GM23248 (cell line): ENCODE measurements at regions not wholly inside any gene's neighbourhood (a gene's known extent, or its start where the extent isn't known, plus 50 kb on each side); places are given as distances from the start of the nearest gene placed in this dataset.

Experiments used
- DNase-seq: peaks from one replicate; pipeline ENCODE4 v3.0.0-alpha.2; 2015
- H2AFZ ChIP-seq: fragments of 200-600 bp; sonication (generic); 2 replicates; pipeline ENCODE4 v1.6.1; 2016; ENCODE audit warnings: antibody characterized with exemption
- H3F3A ChIP-seq: fragments of 200-600 bp; sonication (generic); 2 replicates; pipeline ENCODE4 v1.6.1; 2016; ENCODE audit warnings: mild to moderate bottlenecking, antibody characterized with exemption, mixed run types; ENCODE audit not compliant: insufficient read depth
- H3K27ac ChIP-seq: fragments of 200-600 bp; sonication (generic); 2 replicates; pipeline ENCODE4 v1.5.1; 2016; ENCODE audit warnings: mild to moderate bottlenecking
- H3K27me3 ChIP-seq: fragments of 200-600 bp; sonication (generic); replicated peaks from 2 replicates; pipeline ENCODE4 v1.6.1; 2016; ENCODE audit warnings: mild to moderate bottlenecking; ENCODE audit not compliant: insufficient read depth
- H3K36me3 ChIP-seq: fragments of 200-600 bp; sonication (generic); 2 replicates; pipeline ENCODE4 v1.6.1; 2016; ENCODE audit warnings: low read depth, mild to moderate bottlenecking
- H3K4me1 ChIP-seq: fragments of 200-600 bp; sonication (generic); 2 replicates; pipeline ENCODE4 v1.6.1; 2016; ENCODE audit warnings: mild to moderate bottlenecking; ENCODE audit not compliant: insufficient read depth
- H3K4me2 ChIP-seq: fragments of 200-600 bp; sonication (generic); one replicate; pipeline ENCODE4 v1.6.1; 2016; ENCODE audit warnings: mild to moderate bottlenecking; ENCODE audit not compliant: unreplicated experiment
- H3K4me3 ChIP-seq: fragments of 200-600 bp; sonication (generic); 2 replicates; pipeline ENCODE4 v1.5.1; 2016; ENCODE audit warnings: mild to moderate bottlenecking
- H3K79me2 ChIP-seq: fragments of 200-600 bp; sonication (generic); 2 replicates; pipeline ENCODE4 v1.6.1; 2016; ENCODE audit warnings: mild to moderate bottlenecking; ENCODE audit not compliant: insufficient read depth
- H3K9ac ChIP-seq: fragments of 200-600 bp; sonication (generic); 2 replicates; pipeline ENCODE4 v1.6.1; 2016; ENCODE audit warnings: mild to moderate bottlenecking
- H3K9me2 ChIP-seq: fragments of 200-600 bp; sonication (generic); 2 replicates; pipeline ENCODE4 v1.6.1; 2016; ENCODE audit warnings: mixed run types, mild to moderate bottlenecking, moderate library complexity; ENCODE audit not compliant: insufficient read depth
- H3K9me3 ChIP-seq: fragments of 200-600 bp; sonication (generic); one replicate; pipeline ENCODE4 v1.6.1; 2017; ENCODE audit warnings: low read depth
- H4K20me1 ChIP-seq: fragments of 200-600 bp; sonication (generic); 2 replicates; pipeline ENCODE4 v1.6.0; 2016; ENCODE audit not compliant: insufficient read depth
- EZH2 ChIP-seq: fragments of 200-600 bp; sonication (generic); IDR thresholded peaks from 2 replicates; pipeline ENCODE4 v1.6.1; 2018; ENCODE audit warnings: antibody characterized with exemption, mild to moderate bottlenecking; ENCODE audit not compliant: insufficient read depth, poor library complexity, severe bottlenecking
- EZH2phosphoT487 ChIP-seq: fragments of 200-600 bp; sonication (generic); IDR thresholded peaks from 2 replicates; pipeline ENCODE4 v1.6.1; 2018; ENCODE audit warnings: antibody characterized with exemption, moderate library complexity, mild to moderate bottlenecking, low read depth; ENCODE audit not compliant: insufficient read depth
- WGBS, 2 experiments: methylation state at CpG; one replicate each; pipeline ENCODE4 v1.1.6; 2015 to 2017; ENCODE audit warnings: low lambda C conversion rate in 2 of 2, low coverage in 1 of 2; ENCODE audit errors: missing lambda C conversion rate in 2 of 2; 5-methylcytosine and 5-hydroxymethylcytosine counted together
- in situ Hi-C: fragments of 300-500 bp; cut with MboI; formaldehyde crosslinking; loops from 2 replicates; pipeline ENCODE4 v1.15.0; 2020

DNA sequence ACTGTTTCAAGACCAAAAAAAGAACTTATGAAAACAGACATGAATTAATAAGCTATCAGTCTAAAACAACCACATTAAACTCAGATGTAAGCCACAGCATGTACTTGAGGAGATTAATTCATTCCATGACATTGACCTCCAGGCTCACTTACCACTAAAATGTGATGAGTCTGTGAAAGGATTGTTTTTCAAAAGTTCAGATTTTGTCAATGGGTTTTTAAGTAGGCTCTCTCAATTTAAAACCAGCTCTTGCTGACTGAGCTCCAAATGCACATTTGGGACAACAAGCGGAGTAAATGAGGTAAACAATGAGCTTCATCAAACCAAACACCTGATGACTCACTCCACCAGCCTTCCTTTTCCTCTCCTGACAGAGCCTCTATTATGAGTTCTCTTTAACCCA is 197.0 kb downstream of the SIM1 start:
- Histone ChIP-seq H3K36me3 (no peaks in the 10 kb centered on the region), H3K27me3 (no peaks in the 10 kb centered on the region), H4K20me1 (no peaks in the 10 kb centered on the region), H3K9ac (no peak overlapping the region), H3K9me2 (no peaks in the 10 kb centered on the region), H3K4me3 (no peak overlapping the region), H2AFZ (peak overlapping the region; percentile 23; the same call in 1 of the 2 replicates), H3K79me2 (no peaks in the 10 kb centered on the region), H3K4me2 (no peak overlapping the region), H3K4me1 (peaks cover 34% of the 10 kb centered on the region), H3K9me3 (no peaks in the 10 kb centered on the region), H3F3A (peaks cover 21% of the 10 kb centered on the region), H3K27ac (no peak overlapping the region)
- DNase-seq: peak; percentile 9
- 79 to 83% methylated on average over 1 of the region's 1 CpG for WGBS, 2 experiments
- TF ChIP-seq EZH2phosphoT487: no peak
- no peak for TF ChIP-seq EZH2
- in situ Hi-C loops: no loop called here

DNA sequence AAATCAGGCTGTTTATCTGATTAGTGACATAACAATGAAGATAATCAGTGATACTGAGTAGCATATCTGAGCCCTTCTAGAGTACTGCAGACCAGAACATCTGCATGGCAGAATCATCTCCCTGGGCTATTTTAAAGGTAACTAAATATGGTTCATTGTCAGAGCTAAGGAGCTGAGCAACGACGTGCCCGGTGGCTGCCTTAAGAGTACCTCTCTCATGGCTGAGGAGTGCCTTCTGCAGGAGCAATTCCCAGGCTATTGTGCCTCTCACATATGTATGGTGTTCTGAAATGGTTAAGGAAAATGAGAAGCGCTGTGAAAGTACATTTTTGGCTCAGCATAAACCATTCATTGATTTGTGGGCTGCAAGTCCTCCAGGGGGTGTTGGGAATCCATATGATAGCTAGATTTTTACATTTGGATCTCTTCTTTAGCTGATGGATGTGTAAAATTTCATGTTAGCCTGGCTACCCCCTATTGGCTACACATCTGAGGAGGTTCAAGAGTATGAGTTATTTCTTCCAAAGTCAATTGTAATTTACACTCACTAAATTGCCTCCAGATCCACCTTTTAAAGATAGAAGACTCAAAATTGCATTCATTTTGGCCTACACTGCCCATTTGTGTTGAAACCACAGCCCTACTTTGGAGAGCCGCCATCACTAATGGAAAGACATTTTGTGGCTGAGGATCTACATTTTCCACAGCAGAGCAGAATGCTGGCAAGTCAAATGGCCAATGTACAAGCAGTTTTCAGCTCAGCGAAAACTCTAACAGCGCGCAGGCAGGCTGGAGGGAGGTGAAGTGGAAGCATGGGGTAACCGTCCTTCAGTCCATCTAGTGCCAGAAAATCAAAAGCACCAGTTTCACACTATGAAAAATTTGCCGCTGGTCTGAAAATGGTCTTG is 198.0 kb downstream of the SIM1 start:
- in situ Hi-C loops: no loop called here
- Histone ChIP-seq H3K27me3 (no peaks in the 10 kb centered on the region), H2AFZ (no peak overlapping the region), H3K9ac (no peak overlapping the region), H3K79me2 (no peaks in the 10 kb centered on the region), H3F3A (peaks cover 21% of the 10 kb centered on the region), H3K9me2 (no peaks in the 10 kb centered on the region), H3K9me3 (no peaks in the 10 kb centered on the region), H3K4me1 (peaks cover 34% of the 10 kb centered on the region), H4K20me1 (no peaks in the 10 kb centered on the region), H3K36me3 (no peaks in the 10 kb centered on the region), H3K4me3 (no peak overlapping the region), H3K4me2 (no peak overlapping the region), H3K27ac (no peak overlapping the region)
- no peak for TF ChIP-seq EZH2
- no peak for TF ChIP-seq EZH2phosphoT487
- 91% methylated on average over 10 of the region's 10 CpGs for WGBS, 2 experiments
- DNase-seq: no peak

DNA sequence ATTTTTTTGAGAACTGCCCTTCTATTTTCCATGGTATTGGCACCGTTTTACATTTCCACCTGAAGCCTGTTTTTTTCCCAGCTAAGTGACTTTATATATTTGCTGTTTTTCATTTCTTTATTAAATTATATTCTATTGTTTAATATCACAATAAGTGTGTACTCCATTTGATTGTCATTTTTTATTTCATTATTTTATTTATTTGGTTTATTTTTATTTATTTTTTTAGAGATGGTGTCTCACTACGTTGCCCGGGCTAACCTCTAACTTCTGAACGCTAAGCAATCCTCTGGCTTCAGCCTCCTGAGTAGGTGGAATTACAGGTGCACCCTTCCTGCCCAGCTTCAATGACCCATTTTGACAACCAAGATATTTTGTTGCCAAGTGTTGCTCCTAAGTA is 202.6 kb downstream of the SIM1 start:
- no peak overlapping the region for H3K4me2 ChIP-seq
- no peak overlapping the region for H3K9ac ChIP-seq
- in situ Hi-C loops: no loop called here
- no peak overlapping the region for H3K27ac ChIP-seq
- 94 to 96% methylated on average over 4 of the region's 4 CpGs for WGBS, 2 experiments
- H4K20me1 ChIP-seq: no peaks in the 10 kb centered on the region
- H3K4me3 ChIP-seq: no peak overlapping the region
- H3K9me2 ChIP-seq: no peaks in the 10 kb centered on the region
- no peaks in the 10 kb centered on the region for H3K36me3 ChIP-seq
- no peaks in the 10 kb centered on the region for H3K79me2 ChIP-seq
- H3K9me3 ChIP-seq: no peaks in the 10 kb centered on the region
- TF ChIP-seq EZH2phosphoT487: no peak
- no peak for TF ChIP-seq EZH2
- H2AFZ ChIP-seq: no peak overlapping the region
- H3K27me3 ChIP-seq: no peaks in the 10 kb centered on the region
- 0 out of 2 replicates have a peak, but pooled peaks cover 9% of the 10 kb centered on the region for H3F3A ChIP-seq
- no peak for DNase-seq
- peaks cover 3% of the 10 kb centered on the region; the same call in 1 of the 2 replicates for H3K4me1 ChIP-seq

DNA sequence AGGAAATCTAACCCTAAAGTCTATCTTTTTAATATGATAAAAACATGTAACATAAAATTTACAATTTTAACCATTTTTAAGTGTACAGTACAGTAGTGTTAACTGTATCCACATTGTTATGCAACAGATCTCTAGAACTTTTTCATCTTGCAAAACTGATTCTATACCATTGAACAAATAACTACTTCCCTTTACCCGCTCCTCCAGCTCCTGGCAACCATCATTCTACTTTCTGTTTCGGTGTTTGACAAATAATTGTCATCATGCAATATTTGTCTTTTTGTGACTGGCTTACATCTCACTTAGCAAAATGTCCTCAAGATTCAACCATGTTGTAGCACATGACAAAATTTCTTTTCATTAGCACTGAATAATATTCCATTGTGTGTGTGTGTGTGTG is 203.2 kb downstream of the SIM1 start:
- H3K9ac ChIP-seq: no peak overlapping the region
- H2AFZ ChIP-seq: peak overlapping the region; percentile 50; the same call in 1 of the 2 replicates
- in situ Hi-C loops: no loop called here
- H3K27me3 ChIP-seq: no peaks in the 10 kb centered on the region
- H3K4me2 ChIP-seq: no peak overlapping the region
- TF ChIP-seq EZH2 (no peak), EZH2phosphoT487 (no peak)
- H3K36me3 ChIP-seq: no peaks in the 10 kb centered on the region
- no peak overlapping the region for H3K27ac ChIP-seq
- no peak overlapping the region for H3K4me3 ChIP-seq
- DNase-seq: no peak
- 0 out of 2 replicates have a peak, but pooled peaks cover 9% of the 10 kb centered on the region for H3F3A ChIP-seq
- H3K9me3 ChIP-seq: no peaks in the 10 kb centered on the region
- 98 to 100% methylated on average over 2 of the region's 2 CpGs for WGBS, 2 experiments
- no peaks in the 10 kb centered on the region for H3K79me2 ChIP-seq
- no peaks in the 10 kb centered on the region for H3K9me2 ChIP-seq
- H3K4me1 ChIP-seq: peaks cover 3% of the 10 kb centered on the region; the same call in 1 of the 2 replicates
- H4K20me1 ChIP-seq: no peaks in the 10 kb centered on the region
